ENCODE measurements at regions not wholly inside any gene's neighbourhood (a gene's known extent, or its start where the extent isn't known, plus 50 kb on each side); places are given as distances from the start of the nearest gene placed in this dataset.

- TF ChIP-seq POLR2A (IDR thresholded peaks at IDR 0.05) (no peak), CTCF (IDR thresholded peaks at IDR 0.05) (no peak)
- no peaks in the 10 kb centered on the region for H3K9me3 ChIP-seq
- WGBS, 4 donors = 84 to 85% (median 85%) methylated on average over 8 of the region's 8 CpGs
- DNase-seq (no peak), ATAC-seq (no peak)
- H3K4me1 ChIP-seq = peaks cover 0 to 13% (median 0%) of the 10 kb centered on the region in 12 donors
- intact Hi-C loops (cut with DNase I) = no loop called here
- no peak overlapping the region for H3K4me3 ChIP-seq
- H3K27ac ChIP-seq = no peak overlapping the region
- no peaks in the 10 kb centered on the region for H3K27me3 ChIP-seq
- peaks cover 0 to 4% (median 0%) of the 10 kb centered on the region in 9 donors for H3K36me3 ChIP-seq
These were observed 63.4 kb downstream of the KATNIP start for GRCh38 chr16:27613238-27613791.

- DNase-seq (no peak), ATAC-seq (no peak)
- no peak overlapping the region for H3K4me3 ChIP-seq
- peaks cover 0 to 21% (median 0%) of the 10 kb centered on the region in 12 donors for H3K4me1 ChIP-seq
- H3K27ac ChIP-seq = no peak overlapping the region
- intact Hi-C loops (cut with DNase I) = no loop called here
- TF ChIP-seq POLR2A (IDR thresholded peaks at IDR 0.05) (no peak), CTCF (IDR thresholded peaks at IDR 0.05) (no peak)
- H3K27me3 ChIP-seq = no peaks in the 10 kb centered on the region
- WGBS, 4 donors = 88 to 96% (median 92%) methylated on average over 4 of the region's 4 CpGs
- H3K36me3 ChIP-seq = peaks cover 0 to 6% (median 0%) of the 10 kb centered on the region in 9 donors
- no peaks in the 10 kb centered on the region for H3K9me3 ChIP-seq
These were observed 67.7 kb downstream of the KATNIP start for GRCh38 chr16:27617665-27618064.

GRCh38 chr16:27618165-27618564 lies 68.2 kb downstream of the KATNIP start:
- H3K4me3 ChIP-seq = no peak overlapping the region
- intact Hi-C loops (cut with DNase I) = no loop called here
- no peak for TF ChIP-seq CTCF (IDR thresholded peaks at IDR 0.05)
- no peak for TF ChIP-seq POLR2A (IDR thresholded peaks at IDR 0.05)
- peaks cover 0 to 6% (median 0%) of the 10 kb centered on the region in 9 donors for H3K36me3 ChIP-seq
- WGBS, 4 donors = 69 to 80% (median 74%) methylated on average over 15 of the region's 15 CpGs
- H3K27ac ChIP-seq = peak overlapping the region in 1 of 12 donors; percentile 10
- H3K9me3 ChIP-seq = no peaks in the 10 kb centered on the region
- peak in 3 of 4 donors; percentile 19 to 26 (median 26) for ATAC-seq
- no peaks in the 10 kb centered on the region for H3K27me3 ChIP-seq
- peaks cover 0 to 21% (median 0%) of the 10 kb centered on the region in 12 donors for H3K4me1 ChIP-seq
- no peak for DNase-seq

GRCh38 chr16:27618606-27619327 lies 68.8 kb downstream of the KATNIP start:
- no peaks in the 10 kb centered on the region for H3K9me3 ChIP-seq
- no peak overlapping the region for H3K4me3 ChIP-seq
- peak; percentile 77 to 89 (median 80) for ATAC-seq
- TF ChIP-seq CTCF (IDR thresholded peaks at IDR 0.05) = no peak
- no peak for TF ChIP-seq POLR2A (IDR thresholded peaks at IDR 0.05)
- H3K27ac ChIP-seq = peak overlapping the region in 1 of 12 donors; percentile 10
- 46 to 61% (median 48%) methylated on average over 7 of the region's 7 CpGs for WGBS, 4 donors
- peaks cover 0 to 6% (median 0%) of the 10 kb centered on the region in 9 donors for H3K36me3 ChIP-seq
- intact Hi-C loops (cut with DNase I) = no loop called here
- H3K27me3 ChIP-seq = no peaks in the 10 kb centered on the region
- H3K4me1 ChIP-seq = peaks cover 0 to 21% (median 0%) of the 10 kb centered on the region in 12 donors
- no peak for DNase-seq

All from heart left ventricle (tissue), 16 donors.